ENCODE measurements at regions not wholly inside any gene's neighbourhood (a gene's known extent, or its start where the extent isn't known, plus 50 kb on each side); places are given as distances from the start of the nearest gene placed in this dataset.
A peak's percentile ranks its signal among the peaks of the same experiment; 100 is the strongest.
"Not testable (repeated sequence)": the region's sequence is repeated elsewhere in the genome, so short reads cannot be mapped to it uniquely, and the experiment has no call there.

DNA sequence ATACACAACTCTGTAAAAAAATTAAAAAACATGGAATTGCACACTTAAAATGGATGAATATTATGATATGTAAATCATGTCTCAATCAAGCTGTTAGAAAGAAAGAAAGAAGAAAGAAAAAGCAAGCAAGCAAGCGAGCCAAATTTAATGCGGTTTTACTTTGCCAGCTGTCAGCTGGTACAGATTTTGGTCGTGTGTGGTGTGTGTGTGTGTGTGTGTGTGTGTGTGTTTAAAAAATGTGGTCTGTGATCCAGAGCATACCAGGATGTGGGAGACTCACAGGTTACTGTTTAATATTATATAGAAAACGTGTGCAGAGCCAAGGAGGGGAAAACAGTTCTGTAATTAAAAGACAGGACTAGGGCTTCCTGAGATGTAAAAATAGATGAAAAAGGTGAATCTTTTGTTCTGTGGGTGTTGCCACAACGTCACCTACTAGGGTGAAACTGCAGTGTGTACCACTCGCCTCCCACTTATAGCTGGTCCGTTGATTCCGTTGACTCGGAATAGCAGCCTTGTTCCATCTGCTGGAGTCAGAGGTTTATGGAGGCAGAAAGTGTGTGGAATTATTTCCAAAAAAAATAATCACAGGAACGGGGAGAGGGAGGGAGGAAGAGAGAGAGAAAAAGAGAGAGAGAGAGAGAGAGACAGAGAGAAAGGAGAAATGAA lies 197.7 kb downstream of the BCAS1 start:
- no peak for DNase-seq (ENCODE audit: low read depth, low spot score)

DNA sequence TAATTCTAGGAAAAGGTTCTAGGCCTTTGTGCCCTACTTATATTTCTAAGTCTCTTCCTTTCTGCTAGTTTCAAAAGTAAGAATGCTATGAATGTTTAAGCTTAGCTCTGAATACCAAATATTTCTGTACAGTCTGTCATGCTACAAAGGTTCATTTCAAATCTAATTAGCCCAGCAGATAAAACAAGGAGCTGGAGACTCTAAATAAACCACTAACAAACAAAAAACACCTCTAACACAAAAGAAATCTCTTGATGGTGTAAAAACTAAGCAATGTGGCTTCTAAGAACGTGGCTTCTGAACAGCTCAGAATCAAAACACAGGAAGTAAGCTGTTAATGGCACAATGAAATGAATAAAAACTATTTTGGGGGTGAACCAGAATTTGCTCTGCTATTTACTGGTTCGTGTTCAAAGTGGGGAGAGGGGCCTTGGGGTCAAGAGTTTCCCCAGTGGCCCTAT lies 198.3 kb downstream of the BCAS1 start:
- DNase-seq (ENCODE audit: low read depth, low spot score) = no peak

- DNase-seq (ENCODE audit: low read depth, low spot score) = no peak
Measured at GRCh38 chr20:53871541-53871940, 198.9 kb downstream of the BCAS1 start.

DNA sequence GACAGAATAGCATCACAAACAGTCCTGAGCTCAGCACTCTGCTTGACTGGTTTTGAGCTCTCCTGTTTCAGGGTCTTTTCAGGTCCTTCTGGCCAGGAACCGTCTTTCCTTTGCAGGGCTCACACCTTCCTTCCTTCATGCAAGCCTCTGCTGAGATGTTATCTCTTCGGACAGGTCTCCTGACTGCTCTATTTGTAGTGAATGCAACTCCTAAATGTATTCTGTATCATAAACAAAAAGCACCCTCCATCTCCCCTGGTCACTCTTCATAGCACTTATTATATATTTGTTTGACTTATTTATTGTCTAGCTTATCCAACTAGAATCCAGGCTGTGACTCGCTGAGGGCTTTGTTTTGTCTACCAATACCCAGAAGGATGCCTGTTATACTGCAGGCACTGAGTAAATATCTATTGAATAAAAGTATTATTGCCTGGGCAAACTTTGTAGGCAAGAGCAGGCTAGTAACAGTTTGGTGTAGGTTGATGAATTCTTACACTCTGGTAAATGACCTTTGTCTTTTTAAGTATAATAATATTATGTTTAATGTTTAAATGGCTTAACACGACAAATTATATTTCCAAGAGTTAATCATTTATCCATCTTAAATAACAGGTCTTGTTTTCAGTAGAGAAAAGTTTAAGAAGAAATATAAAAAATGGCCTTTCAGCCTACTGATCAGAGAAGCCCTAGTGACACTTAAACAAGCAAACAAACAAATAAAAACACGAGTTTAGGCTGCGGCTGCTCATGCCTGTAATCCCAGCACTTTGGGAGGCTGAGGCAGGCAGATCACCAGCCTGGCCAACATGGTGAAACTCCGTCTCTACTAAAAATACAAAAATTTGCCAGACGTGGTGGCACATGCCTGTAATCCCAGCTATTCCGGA lies 199.7 kb downstream of the BCAS1 start:
- DNase-seq (ENCODE audit: low read depth, low spot score) = no peak

GRCh38 chr20:53869466-53870258 lies 200.7 kb downstream of the BCAS1 start:
- DNase-seq (ENCODE audit: low read depth, low spot score) = peak; percentile 51

GRCh38 chr20:53867741-53868351 lies 202.5 kb downstream of the BCAS1 start:
- no peak for DNase-seq (ENCODE audit: low read depth, low spot score)

GRCh38 chr20:53866794-53867740 lies 203.3 kb downstream of the BCAS1 start:
- no peak for DNase-seq (ENCODE audit: low read depth, low spot score)

DNA sequence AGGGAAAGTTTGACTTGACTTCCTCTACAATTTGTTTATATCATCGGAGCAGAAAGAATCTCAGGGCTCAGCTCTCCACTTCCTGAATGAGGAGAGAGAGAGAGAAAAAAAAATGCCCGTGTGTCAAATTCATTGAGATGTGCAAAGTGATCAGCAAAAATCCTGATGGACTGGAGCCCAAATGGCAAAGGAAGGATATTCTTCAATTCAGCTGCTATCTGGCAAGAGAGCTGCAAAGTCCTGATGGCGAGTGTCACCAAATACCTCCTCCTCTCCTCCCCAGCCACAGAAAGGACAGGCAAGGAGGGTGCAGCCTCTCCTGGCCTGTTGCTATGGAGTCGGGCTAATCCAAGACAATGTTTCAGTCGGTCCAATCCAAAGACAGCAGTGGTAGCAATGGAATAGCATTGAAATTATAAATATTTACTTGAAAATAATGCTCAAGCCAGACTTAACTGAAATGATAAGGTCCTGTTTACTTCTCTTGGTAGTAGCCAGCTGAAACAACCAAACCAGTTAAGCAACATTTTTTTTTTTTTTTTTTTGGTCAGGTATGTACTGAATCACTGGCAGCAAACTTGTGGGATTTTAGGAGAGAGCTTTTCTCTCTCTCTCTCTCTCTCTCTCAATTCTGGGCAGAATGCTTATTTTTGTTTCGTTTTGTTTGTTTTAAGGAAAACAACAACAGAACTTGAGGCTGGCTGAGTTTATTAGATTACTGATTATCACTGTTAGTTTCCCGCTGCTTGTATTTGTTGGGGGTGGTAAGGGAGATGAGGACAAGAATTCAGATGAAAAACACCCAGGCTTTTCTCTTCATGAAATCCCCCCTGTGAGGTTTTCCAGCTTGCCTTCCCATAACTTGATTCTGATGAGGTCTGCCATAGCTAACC lies 204.2 kb downstream of the BCAS1 start:
- DNase-seq (ENCODE audit: low read depth, low spot score) = peak; percentile 27

GRCh38 chr20:53864765-53865683 lies 205.4 kb downstream of the BCAS1 start:
- DNase-seq (ENCODE audit: low read depth, low spot score) = not testable (repeated sequence)

- DNase-seq (ENCODE audit: low read depth, low spot score) = not testable (repeated sequence)
Measured at GRCh38 chr20:53863923-53864641, 206.3 kb downstream of the BCAS1 start.

- not testable (repeated sequence) for DNase-seq (ENCODE audit: low read depth, low spot score)
Measured at GRCh38 chr20:53863535-53863922, 206.9 kb downstream of the BCAS1 start.

- DNase-seq (ENCODE audit: low read depth, low spot score) = not testable (repeated sequence)
Measured at GRCh38 chr20:53863039-53863438, 207.4 kb downstream of the BCAS1 start.

- not testable (repeated sequence) for DNase-seq (ENCODE audit: low read depth, low spot score)
Measured at GRCh38 chr20:53862490-53862889, 207.9 kb downstream of the BCAS1 start.

GRCh38 chr20:53862136-53862397 lies 208.3 kb downstream of the BCAS1 start:
- not testable (repeated sequence) for DNase-seq (ENCODE audit: low read depth, low spot score)

- DNase-seq (ENCODE audit: low read depth, low spot score) = no peak
Measured at GRCh38 chr20:53859684-53860083, 210.7 kb downstream of the BCAS1 start.

- DNase-seq (ENCODE audit: low read depth, low spot score) = not testable (repeated sequence)
Measured at GRCh38 chr20:53859009-53859408, 211.4 kb downstream of the BCAS1 start.

- not testable (repeated sequence) for DNase-seq (ENCODE audit: low read depth, low spot score)
Measured at GRCh38 chr20:53858516-53858915, 211.9 kb downstream of the BCAS1 start.

Measured in pulmonary artery endothelial cell (primary cell).